Omental fat pad (tissue), 3 donors: ENCODE measurements at regions not wholly inside any gene's neighbourhood (a gene's known extent, or its start where the extent isn't known, plus 50 kb on each side); places are given as distances from the start of the nearest gene placed in this dataset.

Source experiments
- ATAC-seq: fragments of 150-250 bp; one replicate; pipeline ENCODE4 v1.9.1; 2016; ENCODE audit warnings: mild to moderate bottlenecking, moderate library complexity; ENCODE audit not compliant: low FRiP score
- DNase-seq: peaks from one replicate; pipeline ENCODE4 v3.0.0-alpha.2; 2019; ENCODE audit warnings: low spot score
- CTCF ChIP-seq, 3 donors: fragments of 450-650 bp; IDR thresholded peaks; one replicate each; pipeline ENCODE4 v1.5.1; 2016 to 2017; ENCODE audit warnings: antibody characterized with exemption in 3 of 3, mild to moderate bottlenecking in 3 of 3, moderate library complexity in 2 of 3

GRCh38 chr10:63915240-63915639, 394.0 kb downstream of the REEP3 start:
- DNase-seq, result no peak
- no peak for ATAC-seq
- no peak for TF ChIP-seq CTCF (IDR thresholded peaks at IDR 0.05)

GRCh38 chr10:63917363-63917762, 396.2 kb downstream of the REEP3 start:
- ATAC-seq, result no peak
- TF ChIP-seq CTCF (IDR thresholded peaks at IDR 0.05), result no peak

GRCh38 chr10:63919575-63920279, 398.5 kb downstream of the REEP3 start:
- DNase-seq (no peak), ATAC-seq (no peak)
- TF ChIP-seq CTCF (IDR thresholded peaks at IDR 0.05), result no peak

More at GRCh38 chr10:63917363-63917762, 396.2 kb downstream of the REEP3 start:
- DNase-seq, result no peak

- DNase-seq (no peak), ATAC-seq (no peak)
- no peak for TF ChIP-seq CTCF (IDR thresholded peaks at IDR 0.05)
Measured at GRCh38 chr10:63920926-63921325, 399.7 kb downstream of the REEP3 start.

- DNase-seq (no peak), ATAC-seq (no peak)
- no peak for TF ChIP-seq CTCF (IDR thresholded peaks at IDR 0.05)
Measured at GRCh38 chr10:63921908-63922467, 400.8 kb downstream of the REEP3 start.

- no peak for TF ChIP-seq CTCF (IDR thresholded peaks at IDR 0.05)
- ATAC-seq (no peak), DNase-seq (no peak)
Measured at GRCh38 chr10:63922468-63923284, 401.5 kb downstream of the REEP3 start.
